DMS79 (cell line): ENCODE measurements at regions not wholly inside any gene's neighbourhood (a gene's known extent, or its start where the extent isn't known, plus 50 kb on each side); places are given as distances from the start of the nearest gene placed in this dataset.

ENCODE experiments used
- DNase-seq: peaks from one replicate; lab custom pipeline; 2025; lab: John Stamatoyannopoulos, UW

- no peak for DNase-seq
These were observed 255.8 kb downstream of the RHOU start for GRCh38 chr1:228990906-228991569.

DNA sequence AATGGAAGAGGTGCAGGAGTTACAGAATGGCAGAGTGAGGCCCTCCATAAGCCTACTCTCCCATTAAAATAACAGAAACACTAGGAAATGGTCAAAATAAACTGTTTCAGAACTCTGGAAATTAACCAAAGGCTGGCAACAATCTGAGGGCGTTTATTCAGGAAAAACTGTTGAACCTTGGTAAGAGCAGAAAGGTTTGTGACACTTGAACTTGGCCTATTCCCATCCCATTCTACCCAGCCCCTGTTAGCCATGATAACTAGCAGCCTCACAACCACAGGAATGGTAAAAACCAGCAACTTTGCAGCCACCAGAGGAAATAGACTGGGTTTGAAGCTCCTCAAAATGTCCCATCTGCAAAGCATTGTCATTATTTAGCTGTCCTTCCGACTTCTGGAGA is 256.8 kb downstream of the RHOU start:
- DNase-seq, result no peak

- no peak for DNase-seq
These were observed 257.7 kb downstream of the RHOU start for GRCh38 chr1:228992907-228993535.

DNA sequence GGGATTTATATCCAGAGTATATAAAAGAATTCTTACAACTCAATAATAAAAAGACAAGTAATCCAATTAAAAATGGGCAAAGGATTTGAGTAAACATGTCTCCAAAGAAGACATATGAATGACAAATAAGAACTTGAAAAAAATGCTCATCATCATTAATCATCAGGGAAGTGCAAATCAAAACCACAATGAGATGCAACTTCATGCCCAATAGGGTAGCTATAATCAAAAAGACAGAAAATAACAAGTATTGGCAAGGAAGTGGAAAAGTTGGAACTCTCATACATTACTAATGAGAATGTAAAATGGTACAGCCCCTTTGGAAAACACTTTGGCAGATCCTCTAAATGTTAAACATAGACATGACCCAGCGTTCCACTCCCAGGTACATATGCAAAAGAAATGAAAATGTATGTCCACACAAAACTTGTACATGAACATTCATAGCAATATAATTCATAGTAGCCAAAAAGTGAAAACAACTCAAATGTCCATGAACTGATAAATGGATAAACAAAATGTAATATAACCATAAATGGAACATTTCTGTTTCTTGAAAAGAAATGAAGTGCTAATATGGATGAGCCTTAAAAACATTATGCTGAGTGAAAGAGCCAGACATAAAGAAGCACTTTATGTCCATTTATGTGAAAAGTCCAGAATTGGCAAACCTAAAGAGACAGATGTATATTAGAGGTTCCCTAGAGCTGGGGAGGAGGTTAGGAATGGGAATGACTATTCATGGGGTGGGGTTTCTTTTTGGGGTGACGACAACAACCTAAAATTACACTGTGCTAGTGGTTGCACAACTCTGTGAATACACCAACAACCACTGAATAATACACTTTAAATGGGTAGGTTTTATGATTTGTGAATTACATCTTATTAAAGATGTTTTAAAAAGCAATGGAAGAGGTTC is 259.7 kb downstream of the RHOU start:
- DNase-seq, result no peak

DNA sequence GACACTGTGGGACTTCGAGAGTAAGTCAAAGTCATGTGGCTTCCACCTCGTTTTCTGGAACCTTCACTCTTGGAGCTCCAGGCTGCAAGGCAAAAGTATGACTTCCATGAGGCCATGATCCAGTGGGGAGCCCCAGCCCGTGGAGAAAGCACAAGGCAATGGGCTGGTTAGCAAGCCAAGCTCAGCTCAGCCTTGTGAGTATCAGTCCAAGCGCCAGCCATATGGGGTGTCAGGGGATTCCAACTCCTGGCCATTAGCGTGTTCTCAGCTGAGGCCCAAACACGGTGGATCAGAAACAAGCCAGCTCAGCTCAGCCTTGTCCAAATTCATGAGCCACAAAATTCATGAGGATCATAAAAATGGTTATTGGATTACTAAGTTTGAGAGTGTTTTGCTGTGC is 261.0 kb downstream of the RHOU start:
- no peak for DNase-seq

- no peak for DNase-seq
These were observed 262.5 kb downstream of the RHOU start for GRCh38 chr1:228997721-228998144.

DNA sequence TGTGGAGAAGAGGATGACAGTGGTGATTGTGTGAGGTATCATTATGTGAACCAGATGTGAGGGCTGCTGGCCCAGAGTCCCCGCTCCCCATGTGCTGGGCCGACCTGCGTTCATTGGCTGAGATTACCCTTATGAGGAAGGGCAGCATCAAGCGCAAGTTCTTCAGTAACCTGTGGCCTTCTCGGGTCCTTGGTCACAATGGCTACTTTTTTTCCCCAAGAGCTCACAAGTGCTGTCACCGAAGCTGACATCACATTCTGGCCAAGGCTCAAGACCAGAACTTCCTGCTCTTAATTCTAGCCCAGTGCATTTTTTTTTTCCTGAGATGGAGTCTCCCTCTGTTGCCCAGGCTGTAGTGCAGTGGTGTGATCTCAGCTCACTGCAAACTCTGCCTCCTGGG is 262.9 kb downstream of the RHOU start:
- DNase-seq, result no peak

GRCh38 chr1:228999446-229000170 is 264.3 kb downstream of the RHOU start:
- no peak for DNase-seq

DNA sequence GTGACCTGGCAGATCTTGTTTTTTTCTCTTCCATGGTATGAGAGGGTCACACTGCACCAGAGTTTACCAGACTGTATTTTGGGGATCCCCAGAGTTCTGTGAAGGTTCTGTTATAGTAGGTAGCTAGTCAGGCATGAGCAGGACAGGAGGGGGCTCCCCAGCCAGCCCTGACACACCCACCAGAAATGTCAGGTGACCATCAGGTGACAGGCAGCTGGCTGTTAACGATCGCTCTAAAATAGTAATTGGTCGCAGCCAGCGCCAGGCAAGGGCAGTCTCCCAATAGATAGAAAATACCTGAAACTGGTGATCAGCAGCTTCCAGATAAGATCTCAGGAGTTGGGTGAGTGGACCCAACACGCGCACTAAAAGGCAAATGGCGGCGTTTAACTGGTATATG is 264.9 kb downstream of the RHOU start:
- no peak for DNase-seq

DNA sequence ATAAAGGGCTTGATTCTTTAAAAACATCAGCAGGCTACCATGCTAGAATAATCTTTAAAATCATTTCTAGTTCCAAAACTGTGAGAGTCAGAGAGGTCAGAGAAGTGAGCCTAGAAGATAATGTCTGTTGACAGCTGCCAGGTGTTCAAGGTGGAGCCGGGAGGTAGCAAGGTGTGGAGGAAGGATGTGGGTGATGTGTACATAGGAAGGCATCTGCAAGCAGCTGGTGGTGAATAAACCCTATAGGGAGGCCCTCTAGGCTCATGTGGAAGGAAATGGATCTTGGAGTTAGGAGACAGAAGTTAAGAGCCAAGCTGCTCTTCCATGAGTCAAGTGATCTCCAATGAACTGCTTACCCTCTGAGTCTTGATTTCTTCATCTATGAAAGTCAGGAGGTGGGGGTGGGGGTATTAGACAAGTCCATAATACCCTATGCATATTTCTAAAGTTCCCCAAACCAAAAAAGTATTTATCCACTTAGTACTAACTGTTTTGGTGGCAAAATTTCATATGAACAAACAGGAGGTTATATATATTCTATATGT is 266.3 kb downstream of the RHOU start:
- no peak for DNase-seq

DNA sequence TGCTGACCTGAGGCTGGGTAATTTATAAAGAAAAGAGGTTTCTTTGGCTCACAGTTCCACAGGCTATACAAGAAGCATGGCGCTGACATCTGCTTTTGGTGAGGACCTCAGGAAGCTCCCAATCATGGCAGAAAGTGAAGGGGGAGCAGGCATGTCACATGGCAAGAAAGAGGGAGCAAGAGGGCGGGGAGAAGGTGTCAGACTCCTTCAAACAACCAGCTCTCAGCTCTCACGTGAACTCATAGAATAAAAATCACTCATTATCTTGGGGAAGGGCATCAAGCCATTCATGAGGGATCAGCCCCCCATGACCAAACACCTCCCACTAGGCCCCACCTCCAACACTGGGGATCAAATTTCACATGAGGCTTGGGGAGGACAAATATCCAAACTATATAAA is 266.8 kb downstream of the RHOU start:
- no peak for DNase-seq

DNA sequence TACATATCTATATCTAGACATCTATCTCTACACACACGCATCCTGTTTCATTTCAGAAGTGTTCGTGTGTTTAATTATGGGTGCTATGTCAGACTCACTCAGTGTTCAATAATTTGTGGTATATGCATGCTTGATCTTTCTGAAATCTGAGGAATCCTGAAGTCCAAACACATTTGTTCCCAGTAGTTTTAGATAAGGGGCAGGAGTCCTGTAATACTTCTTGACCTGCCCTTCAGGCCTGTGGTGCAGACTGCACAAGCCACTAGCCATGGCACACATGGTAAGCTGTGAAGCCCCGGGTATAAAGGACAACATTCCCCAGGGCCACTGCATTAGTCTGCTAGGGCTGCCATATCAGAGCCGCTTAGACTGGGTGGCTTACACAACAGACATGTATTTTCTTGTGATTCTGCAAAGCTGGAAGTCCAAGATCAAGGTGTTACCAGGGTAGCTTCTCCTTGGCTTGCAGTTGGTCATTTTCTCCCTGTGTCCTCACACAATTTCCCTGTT is 267.2 kb downstream of the RHOU start:
- no peak for DNase-seq

DNA sequence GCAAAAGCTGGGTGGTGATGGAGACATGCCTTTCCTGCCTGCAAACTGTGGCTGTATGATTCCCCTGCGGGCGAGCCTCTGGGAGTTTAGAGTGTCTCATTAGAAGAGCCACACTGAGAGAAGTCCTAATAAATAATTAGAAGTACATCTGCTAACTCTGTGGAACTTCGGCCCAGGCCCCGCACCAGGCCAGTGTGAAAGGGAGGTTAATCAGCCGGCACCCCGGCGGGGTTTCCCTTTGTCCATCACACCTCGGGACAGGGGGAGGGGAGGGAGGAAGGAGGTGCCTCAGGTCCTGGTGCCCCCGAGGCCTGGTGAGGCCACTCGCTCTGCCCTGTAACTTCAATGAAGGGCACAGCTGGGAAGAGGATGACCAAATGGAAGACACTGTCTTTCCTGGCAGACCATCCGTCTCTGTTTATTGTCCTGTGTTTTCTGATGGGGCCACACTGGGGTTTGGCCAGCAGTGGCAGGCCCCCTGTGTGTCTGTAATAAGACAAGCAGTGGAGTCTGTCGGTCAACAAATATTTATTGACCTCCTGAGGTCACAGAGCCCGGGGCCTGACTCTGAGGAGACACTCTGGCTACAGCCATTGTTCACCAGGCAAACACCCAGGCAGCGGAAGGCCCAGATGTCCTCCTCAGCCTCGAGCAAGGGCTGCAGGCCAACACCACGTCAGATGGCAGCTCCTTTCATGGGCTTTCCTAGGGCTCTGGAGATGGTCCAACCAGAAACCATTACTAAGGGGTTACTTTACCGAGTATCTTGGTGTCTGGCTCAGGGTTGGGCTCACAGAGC is 267.5 kb upstream of the RAB4A start:
- no peak for DNase-seq

DNA sequence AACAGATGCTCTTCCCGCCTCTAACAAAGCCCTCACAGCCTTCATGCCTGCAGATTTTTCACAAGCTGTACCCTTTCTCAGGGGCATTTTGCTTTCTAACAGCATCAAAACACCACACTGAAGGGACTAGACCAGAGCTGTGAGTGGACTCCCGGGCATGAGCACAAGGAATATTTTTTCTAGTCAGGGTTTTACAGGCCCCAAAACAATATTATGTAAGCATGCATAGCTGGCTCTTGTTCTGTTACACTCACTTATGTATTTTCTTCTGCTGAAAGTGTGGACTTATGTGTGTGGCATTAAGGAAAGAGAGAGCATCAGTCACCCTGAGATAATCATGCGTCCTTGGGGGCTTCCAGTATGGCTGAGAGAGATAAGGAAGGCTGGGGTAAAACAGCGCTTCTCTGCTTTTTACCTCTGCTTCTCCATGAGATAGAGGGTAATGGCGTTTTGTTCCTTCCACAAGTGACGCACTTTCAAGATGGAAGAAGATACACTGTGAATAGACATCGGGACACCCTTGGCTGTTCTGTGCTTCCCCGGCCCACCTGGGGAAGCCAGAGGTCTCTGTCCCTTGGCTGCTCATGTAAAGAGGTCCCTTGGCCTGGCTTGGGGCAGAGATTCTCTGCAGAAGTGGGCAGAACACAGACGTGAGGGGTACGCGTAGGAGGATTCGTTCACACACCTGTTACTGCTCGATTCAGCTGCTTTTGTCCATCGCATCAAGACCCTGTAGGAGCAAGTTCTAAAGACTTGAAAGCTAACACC is 266.7 kb upstream of the RAB4A start:
- no peak for DNase-seq

- DNase-seq, result no peak
These were observed 265.8 kb upstream of the RAB4A start for GRCh38 chr1:229005097-229005496.

GRCh38 chr1:229005556-229005955 is 265.4 kb upstream of the RAB4A start:
- no peak for DNase-seq

GRCh38 chr1:229006121-229006870 is 264.6 kb upstream of the RAB4A start:
- no peak for DNase-seq

GRCh38 chr1:229007167-229007566 is 263.7 kb upstream of the RAB4A start:
- no peak for DNase-seq

DNA sequence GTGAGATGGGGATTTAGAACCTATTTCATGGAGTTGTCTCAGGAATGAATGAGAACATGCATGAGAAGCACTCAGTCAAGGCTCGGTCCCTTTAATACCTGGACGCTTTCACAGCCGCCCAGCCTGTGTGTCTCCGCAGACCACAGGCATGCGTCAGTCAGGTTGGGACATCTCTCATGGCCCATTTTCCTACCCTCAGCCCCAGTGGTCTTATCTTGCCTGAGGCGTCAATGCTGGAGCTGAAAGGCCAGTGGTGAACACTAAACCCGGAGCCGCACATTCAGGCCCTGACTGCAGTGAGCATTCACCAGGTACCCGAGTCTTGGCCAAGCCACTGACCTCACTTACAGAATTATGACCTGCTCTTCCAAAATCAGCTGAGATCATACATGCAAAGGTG is 263.2 kb upstream of the RAB4A start:
- no peak for DNase-seq
